GM12878 (cell line): ENCODE measurements at regions not wholly inside any gene's neighbourhood (a gene's known extent, or its start where the extent isn't known, plus 50 kb on each side); places are given as distances from the start of the nearest gene placed in this dataset.

ENCODE experiments used
- ATAC-seq: fragments of 200-7000 bp; cut with Tn5 transposase; 3 replicates; pipeline ENCODE4 v1.9.1; 2020; ENCODE audit warnings: mild to moderate bottlenecking, moderate library complexity
- BruUV-seq: library from RNA; stranded (reverse); fragments of 400-500 nt; replicated peaks from 2 replicates; lab custom pipeline; 2021; lab: Mats Ljungman, UMichigan
- CTCF ChIA-PET: fragments of 300-600 bp; sonication (Branson Sonifier 250); formaldehyde crosslinking; extraction: SDS; loops from one replicate; lab custom pipeline; 2021; ENCODE audit warnings: inconsistent platforms; lab: Yijun Ruan, JAX
- POLR2A ChIA-PET: fragments of 350-600 bp; formaldehyde crosslinking; extraction: SDS; loops from one replicate; lab custom pipeline; 2021; ENCODE audit warnings: inconsistent platforms; lab: Charles Lee
- RAD21 ChIA-PET: fragments of 300-600 bp; sonication (Branson Sonifier 250); formaldehyde crosslinking; loops from one replicate; lab custom pipeline; 2023; ENCODE audit warnings: antibody characterized with exemption; ENCODE audit not compliant: unreplicated experiment; lab: Charles Lee
- SMC1A ChIA-PET: fragments of 300-600 bp; sonication (Branson Sonifier 250); formaldehyde crosslinking; loops from one replicate; lab custom pipeline; 2023; ENCODE audit not compliant: unreplicated experiment, uncharacterized antibody; lab: Charles Lee
- DNase-seq: peaks from one replicate; pipeline ENCODE4 v3.0.0-alpha.2; 2011; ENCODE audit warnings: low read depth, low spot score
- FAIRE-seq: peaks from 3 replicates; lab custom pipeline; 2011; peaks lifted over from hg19 to GRCh38; lab: Jason Lieb, UNC
- H2AFZ ChIP-seq: 2 replicates; pipeline ENCODE4 v1.6.0; 2011; ENCODE audit warnings: low read depth, low read length, control low read depth; ENCODE audit not compliant: control insufficient read depth
- H3K27ac ChIP-seq: 2 replicates; pipeline ENCODE4 v1.5.1; 2011; ENCODE audit warnings: control low read depth; ENCODE audit not compliant: control insufficient read depth, insufficient read depth
- H3K27me3 ChIP-seq, 2 experiments: replicated peaks in 1 of 2; 2 replicates each; pipeline versions ENCODE4 v1.6.0 to v1.6.1; 2011; ENCODE audit warnings: low read length in 1 of 2; ENCODE audit not compliant: control insufficient read depth in 2 of 2, insufficient read depth in 2 of 2
- H3K36me3 ChIP-seq, 2 experiments: 2 replicates each; pipeline ENCODE4 v1.5.1; 2011; ENCODE audit warnings: low read length in 1 of 2; ENCODE audit not compliant: control insufficient read depth in 2 of 2, insufficient read depth in 2 of 2
- H3K4me1 ChIP-seq: 2 replicates; pipeline ENCODE4 v1.6.1; 2011; ENCODE audit warnings: mild to moderate bottlenecking, low read length, moderate library complexity, mixed read lengths; ENCODE audit not compliant: control insufficient read depth, insufficient read depth
- H3K4me2 ChIP-seq: 2 replicates; pipeline ENCODE4 v1.6.0; 2011; ENCODE audit warnings: control low read depth; ENCODE audit not compliant: control insufficient read depth, insufficient read depth
- H3K4me3 ChIP-seq: fragments of 200-600 bp; sonication (generic); 2 replicates; pipeline ENCODE4 v1.5.1; 2016
- H3K79me2 ChIP-seq: 2 replicates; pipeline ENCODE4 v1.6.0; 2011; ENCODE audit warnings: low read length; ENCODE audit not compliant: control insufficient read depth, insufficient read depth
- H3K9ac ChIP-seq: 2 replicates; pipeline ENCODE4 v1.8.0; 2011; ENCODE audit warnings: low read length, control low read depth, mixed read lengths; ENCODE audit not compliant: control insufficient read depth, insufficient read depth
- H3K9me3 ChIP-seq: replicated peaks from 3 replicates; pipeline ENCODE4 v1.5.1; 2011; ENCODE audit warnings: mild to moderate bottlenecking, low read length; ENCODE audit not compliant: control insufficient read depth, insufficient read depth
- H4K20me1 ChIP-seq: 2 replicates; pipeline ENCODE4 v1.6.0; 2011; ENCODE audit not compliant: control insufficient read depth, insufficient read depth
- ASH2L ChIP-seq: fragments of 300-600, 200-600 bp; sonication (generic); IDR thresholded peaks from 2 replicates; pipeline ENCODE4 v1.6.1; 2017; ENCODE audit warnings: low read depth, mild to moderate bottlenecking, borderline replicate concordance
- CTCF ChIP-seq, 3 experiments: IDR thresholded peaks in 2 of 3; conservative IDR thresholded peaks in 1 of 3; 2 replicates each; pipeline ENCODE4 v1.5.1; 2011; ENCODE audit warnings: low read depth in 3 of 3, low read length in 3 of 3, mild to moderate bottlenecking in 3 of 3, control low read depth in 2 of 3, moderate library complexity in 2 of 3, inconsistent platforms in 1 of 3, mixed read lengths in 1 of 3; ENCODE audit not compliant: control insufficient read depth in 2 of 3, insufficient read depth in 1 of 3; ENCODE audit errors: extremely low read depth in 1 of 3
- LARP7 ChIP-seq: fragments of 450-650 bp; IDR thresholded peaks from 2 replicates; pipeline ENCODE4 v1.6.1; 2017; ENCODE audit warnings: mild to moderate bottlenecking
- WGBS: methylation state at CpG from one replicate; pipeline ENCODE4 v1.1.6; 2016; ENCODE audit warnings: low lambda C conversion rate; ENCODE audit not compliant: insufficient replicate concordance, insufficient coverage; ENCODE audit errors: missing lambda C conversion rate; 5-methylcytosine and 5-hydroxymethylcytosine counted together
- in situ Hi-C: fragments of 300-500 bp; cut with MboI; formaldehyde crosslinking; loops from 9 replicates; pipeline ENCODE4 v1.14.3; 2018; ENCODE audit warnings: mixed read lengths
- intact Hi-C: fragments of 100-400 bp; cut with micrococcal nuclease; formaldehyde crosslinking; loops from one replicate; pipeline ENCODE4 v1.14.2; 2022; ENCODE audit not compliant: unreplicated experiment

GRCh38 chr2:144099340-144099739, 420.6 kb downstream of the ZEB2 start:
- H3K4me1 ChIP-seq, result no peaks in the 10 kb centered on the region
- FAIRE-seq, result no peak

More at GRCh38 chr2:144099340-144099739, 420.6 kb downstream of the ZEB2 start:
- TF ChIP-seq CTCF (IDR thresholded peaks at IDR 0.05 in 2 of 3, conservative IDR thresholded peaks at IDR 0.05 in 1 of 3; ENCODE audit: control insufficient read depth in 2 of 3, extremely low read depth in 1 of 3, insufficient read depth in 1 of 3, low read depth in 3 of 3, low read length in 3 of 3), result no peak
- TF ChIP-seq LARP7, result no peak
- TF ChIP-seq ASH2L, result no peak
- whole genome bisulfite sequencing, result 95% methylated on average over 4 of the region's 4 CpGs
- H3K4me3 ChIP-seq, result no peak overlapping the region
- H2AFZ ChIP-seq, result no peak overlapping the region
- ChIA-PET POLR2A (no interaction called here), RAD21 (no interaction called here), CTCF (no interaction called here), SMC1A (interaction anchor here (0.5 to 1.5 kb wide), 3 partner anchors 13 to 411 kb away, joined by 3 to 6 read pairs (median 3); no protein-coding TSS in a partner anchor)
- no peaks in the 10 kb centered on the region for H4K20me1 ChIP-seq
- H3K79me2 ChIP-seq, result no peaks in the 10 kb centered on the region
- no peak for ATAC-seq
- DNase-seq, result no peak
- in situ Hi-C loops (no loop called here), intact Hi-C loops (no loop called here)
- no peaks in the 10 kb centered on the region for H3K27me3 ChIP-seq
- BruUV-seq, result no TSS peak
- no peak overlapping the region for H3K27ac ChIP-seq
- H3K9ac ChIP-seq, result no peak overlapping the region
- no peaks in the 10 kb centered on the region for H3K36me3 ChIP-seq
- H3K9me3 ChIP-seq, result no peaks in the 10 kb centered on the region; the same call in 2 of the 3 replicates
- no peak overlapping the region for H3K4me2 ChIP-seq
